IMR-90 (cell line): ENCODE measurements at regions not wholly inside any gene's neighbourhood (a gene's known extent, or its start where the extent isn't known, plus 50 kb on each side); places are given as distances from the start of the nearest gene placed in this dataset.
A peak's percentile ranks its signal among the peaks of the same experiment; 100 is the strongest.

Source experiments
- ATAC-seq: fragments of 200-7000 bp; cut with Tn5 transposase; 2 replicates; pipeline ENCODE4 v1.9.1; 2020; ENCODE audit warnings: low read depth, mild to moderate bottlenecking, moderate library complexity
- BruUV-seq: library from RNA; stranded (reverse); fragments of 400-500 nt; replicated peaks from 2 replicates; lab custom pipeline; 2021; lab: Mats Ljungman, UMichigan
- CTCF ChIA-PET: fragments of 300-600 bp; formaldehyde crosslinking; extraction: SDS; loops from one replicate; lab custom pipeline; 2021; ENCODE audit warnings: antibody characterized with exemption; lab: Yijun Ruan, JAX
- POLR2A ChIA-PET: fragments of 300-600 bp; sonication (Branson Sonifier 250); formaldehyde crosslinking; loops from one replicate; lab custom pipeline; 2022; ENCODE audit warnings: antibody characterized with exemption; ENCODE audit not compliant: unreplicated experiment; lab: Charles Lee
- DNase-seq: peaks from one replicate; pipeline ENCODE4 v3.0.0; 2013
- H2AFZ ChIP-seq: replicated peaks from 2 replicates; pipeline ENCODE3; 2013; ENCODE audit warnings: low read length, mild to moderate bottlenecking; ENCODE audit not compliant: poor library complexity
- H2AK5ac ChIP-seq: 2 replicates; pipeline ENCODE4 v1.6.1; 2013; ENCODE audit warnings: low read depth, low read length, inconsistent platforms
- H2AK9ac ChIP-seq: replicated peaks from 2 replicates; pipeline ENCODE3; 2013; ENCODE audit warnings: mild to moderate bottlenecking, low read depth, low read length, moderate library complexity; ENCODE audit not compliant: poor library complexity
- H2BK120ac ChIP-seq: 2 replicates; pipeline ENCODE4 v1.6.1; 2013; ENCODE audit warnings: low read depth, low read length, inconsistent platforms
- H2BK15ac ChIP-seq: 3 replicates; pipeline ENCODE4 v1.6.1; 2013; ENCODE audit warnings: low read depth, low read length, inconsistent platforms
- H2BK20ac ChIP-seq: 2 replicates; pipeline ENCODE4 v1.6.1; 2013; ENCODE audit warnings: low read depth, mild to moderate bottlenecking, inconsistent platforms, low read length, moderate library complexity
- H2BK5ac ChIP-seq: 2 replicates; pipeline ENCODE4 v1.6.1; 2013; ENCODE audit warnings: mild to moderate bottlenecking, low read depth, low read length, inconsistent platforms; ENCODE audit not compliant: poor library complexity, severe bottlenecking
- H3K14ac ChIP-seq: replicated peaks from 2 replicates; pipeline ENCODE4 v1.6.1; 2013; ENCODE audit warnings: low read depth, low read length, inconsistent platforms
- H3K18ac ChIP-seq: 2 replicates; pipeline ENCODE4 v1.6.1; 2013; ENCODE audit warnings: low read depth, low read length, control low read depth
- H3K23ac ChIP-seq: 2 replicates; pipeline ENCODE4 v1.6.1; 2013; ENCODE audit warnings: low read depth, low read length, inconsistent platforms
- H3K27ac ChIP-seq: 2 replicates; pipeline ENCODE4 v1.5.1; 2013; ENCODE audit warnings: mild to moderate bottlenecking, control low read depth, low read length; ENCODE audit not compliant: insufficient read depth
- H3K27me3 ChIP-seq: 2 replicates; pipeline ENCODE4 v1.6.1; 2013; ENCODE audit warnings: low read length; ENCODE audit not compliant: control insufficient read depth, insufficient read depth
- H3K36me3 ChIP-seq: 2 replicates; pipeline ENCODE4 v1.6.1; 2013; ENCODE audit warnings: low read length, mixed read lengths; ENCODE audit not compliant: control insufficient read depth, insufficient read depth
- H3K4ac ChIP-seq: 2 replicates; pipeline ENCODE4 v1.6.1; 2013; ENCODE audit warnings: low read depth, low read length, inconsistent platforms
- H3K4me1 ChIP-seq: 2 replicates; pipeline ENCODE4 v1.6.1; 2013; ENCODE audit warnings: low read length, mixed read lengths; ENCODE audit not compliant: control insufficient read depth, insufficient read depth
- H3K4me2 ChIP-seq: 2 replicates; pipeline ENCODE4 v1.6.1; 2013; ENCODE audit warnings: low read depth, mild to moderate bottlenecking, control low read depth, low read length, moderate library complexity
- H3K4me3 ChIP-seq: 2 replicates; pipeline ENCODE4 v1.5.1; 2013; ENCODE audit warnings: low read depth, mild to moderate bottlenecking, control low read depth, low read length, moderate library complexity; ENCODE audit not compliant: insufficient read depth
- H3K56ac ChIP-seq: 2 replicates; pipeline ENCODE4 v1.6.1; 2013; ENCODE audit warnings: low read length, inconsistent platforms; ENCODE audit not compliant: insufficient read depth; ENCODE audit errors: extremely low read depth
- H3K79me1 ChIP-seq, 2 experiments: 2 replicates each; pipeline ENCODE4 v1.6.1; 2013; ENCODE audit warnings: low read length in 2 of 2, inconsistent platforms in 1 of 2, low read depth in 1 of 2
- H3K9ac ChIP-seq: 2 replicates; pipeline ENCODE4 v1.6.1; 2013; ENCODE audit warnings: low read depth, low read length, control low read depth
- H3K9me1 ChIP-seq: 2 replicates; pipeline ENCODE4 v1.6.1; 2013; ENCODE audit warnings: low read length, inconsistent platforms; ENCODE audit not compliant: insufficient read depth
- H3K9me3 ChIP-seq: 2 replicates; pipeline ENCODE4 v1.6.1; 2013; ENCODE audit warnings: low read length; ENCODE audit not compliant: control insufficient read depth, insufficient read depth
- H4K20me1 ChIP-seq: 2 replicates; pipeline ENCODE4 v1.6.1; 2013; ENCODE audit warnings: low read length, inconsistent platforms; ENCODE audit not compliant: insufficient read depth
- H4K5ac ChIP-seq: 2 replicates; pipeline ENCODE4 v1.6.1; 2013; ENCODE audit warnings: mild to moderate bottlenecking, low read depth, low read length, control low read depth
- H4K8ac ChIP-seq, 2 experiments: 2 replicates each; pipeline ENCODE4 v1.6.1; 2013; ENCODE audit warnings: low read depth in 2 of 2, low read length in 2 of 2, control low read depth in 1 of 2, inconsistent platforms in 1 of 2
- H4K91ac ChIP-seq: 2 replicates; pipeline ENCODE4 v1.6.1; 2013; ENCODE audit warnings: low read depth, low read length, inconsistent platforms; ENCODE audit not compliant: insufficient read depth
- BHLHE40 ChIP-seq: fragments of 150-350 bp; IDR thresholded peaks from 2 replicates; pipeline ENCODE4 v1.6.1; 2016; ENCODE audit warnings: mild to moderate bottlenecking, low read depth, low read length
- NFE2L2 ChIP-seq: fragments of 150-350 bp; IDR thresholded peaks from 2 replicates; pipeline ENCODE4 v1.6.1; 2016; ENCODE audit warnings: low read depth, mild to moderate bottlenecking, low read length
- POLR2A ChIP-seq: IDR thresholded peaks from 2 replicates; pipeline ENCODE4 v1.6.1; 2012; ENCODE audit warnings: mild to moderate bottlenecking, low read depth, low read length
- RAD21 ChIP-seq: IDR thresholded peaks from 2 replicates; pipeline ENCODE4 v1.6.1; 2012; ENCODE audit warnings: low read length, improper control_type of control experiment
- RFX5 ChIP-seq: IDR thresholded peaks from 2 replicates; pipeline ENCODE4 v1.8.0; 2012; ENCODE audit warnings: low read depth, mild to moderate bottlenecking, low read length, moderate library complexity
- SMC3 ChIP-seq: fragments of 150-350 bp; IDR thresholded peaks from 2 replicates; pipeline ENCODE4 v1.6.1; 2016; ENCODE audit warnings: low read depth, mild to moderate bottlenecking, antibody characterized with exemption, low read length, moderate library complexity
- WGBS, 2 experiments: methylation state at CpG; one replicate each; pipeline versions ENCODE4 v1.1.5 to v1.1.7; 2013; ENCODE audit warnings: missing lambda C conversion rate in 2 of 2; ENCODE audit not compliant: insufficient read length in 1 of 2; ENCODE audit errors: extremely low coverage in 2 of 2; 5-methylcytosine and 5-hydroxymethylcytosine counted together
- dilution Hi-C: fragments of 300-500 bp; cut with HindIII; formaldehyde crosslinking; loops from one replicate; pipeline ENCODE4 v1.14.3; 2018; ENCODE audit warnings: low sequenced_read_pairs; ENCODE audit not compliant: unreplicated experiment
- in situ Hi-C: fragments of 300-500 bp; cut with MboI; formaldehyde crosslinking; loops from 3 replicates; pipeline ENCODE4 v1.14.3; 2019; ENCODE audit warnings: low sequenced_read_pairs, inconsistent platforms, mixed read lengths
- intact Hi-C: fragments of 100-400 bp; cut with micrococcal nuclease; formaldehyde crosslinking; loops from 2 replicates; pipeline ENCODE4 v1.10.0; 2022
- TF ChIP-seq, protein P1 (sequence below): conservative IDR thresholded peaks from 2 replicates; pipeline ENCODE4 v1.5.1; 2012; ENCODE audit warnings: mild to moderate bottlenecking, low read depth, low read length, improper control_type of control experiment
- TF ChIP-seq, protein P2 (sequence below): fragments of 150-350 bp; IDR thresholded peaks from 2 replicates; pipeline ENCODE4 v1.6.1; 2016; ENCODE audit warnings: low read depth, mild to moderate bottlenecking, low read length, moderate library complexity, borderline replicate concordance

DNA sequence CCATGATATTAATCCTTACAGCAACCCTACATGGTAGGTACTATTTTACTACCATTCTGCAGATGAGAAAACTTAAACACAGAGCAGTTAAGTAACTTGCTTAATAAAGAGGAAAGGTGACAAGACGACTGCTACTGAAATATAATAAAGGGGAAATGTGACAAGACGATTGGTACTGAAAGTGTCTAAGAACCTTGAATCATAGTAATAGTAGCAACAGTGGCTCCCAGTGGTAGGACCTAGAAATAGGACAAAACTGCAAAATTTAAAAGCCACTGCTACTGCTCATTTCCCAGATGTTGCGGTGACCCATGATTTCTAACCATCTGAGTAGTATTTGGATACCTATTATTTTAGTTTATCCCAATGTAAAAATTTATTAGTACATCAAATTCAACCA lies 89.5 kb downstream of the TASL start:
- Histone ChIP-seq H2BK5ac (no peak overlapping the region), H2AFZ (no peak overlapping the region), H3K27me3 (no peaks in the 10 kb centered on the region), H3K14ac (no peak overlapping the region), H4K91ac (no peak overlapping the region), H3K23ac (no peak overlapping the region), H3K4me2 (no peak overlapping the region), H2AK5ac (no peak overlapping the region), H4K20me1 (no peaks in the 10 kb centered on the region), H3K4me3 (no peak overlapping the region), H4K5ac (no peak overlapping the region), H3K56ac (no peak overlapping the region), H4K8ac (no peak overlapping the region), H2AK9ac (no peak overlapping the region), H3K9me1 (no peaks in the 10 kb centered on the region), H3K79me1 (no peaks in the 10 kb centered on the region), H3K36me3 (no peaks in the 10 kb centered on the region), H3K4ac (no peak overlapping the region), H3K9ac (no peak overlapping the region), H3K4me1 (no peaks in the 10 kb centered on the region), H2BK20ac (no peak overlapping the region), H3K27ac (no peak overlapping the region), H3K9me3 (no peaks in the 10 kb centered on the region), H3K18ac (no peak overlapping the region), H2BK120ac (no peak overlapping the region), H2BK15ac (no peak overlapping the region)
- intact Hi-C loops, result loop anchor here (1.0 to 5.0 kb wide), 2 partner anchors 213 to 346 kb away; no protein-coding TSS in a partner anchor
- ATAC-seq (no peak), DNase-seq (peak; percentile 1)
- no TSS peak for BruUV-seq
- ChIA-PET POLR2A (no interaction called here), CTCF (interaction anchor here (0.8 kb wide), 1 partner anchor 11 kb away, joined by 3 read pairs; no protein-coding TSS in a partner anchor)
- no peak for TF ChIP-seq BHLHE40
- no peak for TF ChIP-seq RFX5
- no peak for TF ChIP-seq SMC3
- no peak for TF ChIP-seq POLR2A
- TF ChIP-seq, protein P1, sequence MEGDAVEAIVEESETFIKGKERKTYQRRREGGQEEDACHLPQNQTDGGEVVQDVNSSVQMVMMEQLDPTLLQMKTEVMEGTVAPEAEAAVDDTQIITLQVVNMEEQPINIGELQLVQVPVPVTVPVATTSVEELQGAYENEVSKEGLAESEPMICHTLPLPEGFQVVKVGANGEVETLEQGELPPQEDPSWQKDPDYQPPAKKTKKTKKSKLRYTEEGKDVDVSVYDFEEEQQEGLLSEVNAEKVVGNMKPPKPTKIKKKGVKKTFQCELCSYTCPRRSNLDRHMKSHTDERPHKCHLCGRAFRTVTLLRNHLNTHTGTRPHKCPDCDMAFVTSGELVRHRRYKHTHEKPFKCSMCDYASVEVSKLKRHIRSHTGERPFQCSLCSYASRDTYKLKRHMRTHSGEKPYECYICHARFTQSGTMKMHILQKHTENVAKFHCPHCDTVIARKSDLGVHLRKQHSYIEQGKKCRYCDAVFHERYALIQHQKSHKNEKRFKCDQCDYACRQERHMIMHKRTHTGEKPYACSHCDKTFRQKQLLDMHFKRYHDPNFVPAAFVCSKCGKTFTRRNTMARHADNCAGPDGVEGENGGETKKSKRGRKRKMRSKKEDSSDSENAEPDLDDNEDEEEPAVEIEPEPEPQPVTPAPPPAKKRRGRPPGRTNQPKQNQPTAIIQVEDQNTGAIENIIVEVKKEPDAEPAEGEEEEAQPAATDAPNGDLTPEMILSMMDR, result peak; percentile 24; the same call in 1 of the 2 replicates
- TF ChIP-seq NFE2L2, result no peak
- TF ChIP-seq, protein P2, sequence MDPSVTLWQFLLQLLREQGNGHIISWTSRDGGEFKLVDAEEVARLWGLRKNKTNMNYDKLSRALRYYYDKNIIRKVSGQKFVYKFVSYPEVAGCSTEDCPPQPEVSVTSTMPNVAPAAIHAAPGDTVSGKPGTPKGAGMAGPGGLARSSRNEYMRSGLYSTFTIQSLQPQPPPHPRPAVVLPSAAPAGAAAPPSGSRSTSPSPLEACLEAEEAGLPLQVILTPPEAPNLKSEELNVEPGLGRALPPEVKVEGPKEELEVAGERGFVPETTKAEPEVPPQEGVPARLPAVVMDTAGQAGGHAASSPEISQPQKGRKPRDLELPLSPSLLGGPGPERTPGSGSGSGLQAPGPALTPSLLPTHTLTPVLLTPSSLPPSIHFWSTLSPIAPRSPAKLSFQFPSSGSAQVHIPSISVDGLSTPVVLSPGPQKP, result no peak
- TF ChIP-seq RAD21, result no peak
- dilution Hi-C loops, result no loop called here
- no CpG with 5 or more reads among the region's 3 CpGs for WGBS, 2 experiments
- in situ Hi-C loops, result no loop called here
